ENCODE measurements at regions not wholly inside any gene's neighbourhood (a gene's known extent, or its start where the extent isn't known, plus 50 kb on each side); places are given as distances from the start of the nearest gene placed in this dataset.

- no peak for TF ChIP-seq CTCF (IDR thresholded peaks at IDR 0.05; ENCODE audit: control extremely low read depth, extremely low read depth)
- H3K9ac ChIP-seq (ENCODE audit: insufficient read depth in 1 of 2, low read length in 2 of 2), result no peak overlapping the region
- H3K36me3 ChIP-seq (ENCODE audit: control insufficient read depth in 4 of 4, insufficient read depth in 4 of 4, low read length in 4 of 4), result no peaks in the 10 kb centered on the region
- no peak overlapping the region for H3K4me3 ChIP-seq
- ATAC-seq (ENCODE audit: insufficient read depth, low FRiP score), result no peak
- H3K9me3 ChIP-seq (ENCODE audit: control insufficient read depth in 4 of 4, insufficient read depth in 3 of 4, low read length in 3 of 4), result peaks cover 0 to 2% (median 0%) of the 10 kb centered on the region in 4 donors
- peak in 2 of 3 donors; percentile 10 for DNase-seq
- no peaks in the 10 kb centered on the region for H3K27me3 ChIP-seq (ENCODE audit: control insufficient read depth in 3 of 3, insufficient read depth in 3 of 3, low read length in 2 of 3)
- no peak overlapping the region for H3K27ac ChIP-seq (ENCODE audit: low read depth in 1 of 2, low read length in 1 of 2)
- no peaks in the 10 kb centered on the region for H3K4me1 ChIP-seq (ENCODE audit: control insufficient read depth in 5 of 5, insufficient read depth in 5 of 5, low read length in 5 of 5)
- WGBS, 2 donors, result 70 to 74% methylated on average over 5 of the region's 5 CpGs
Observed at GRCh38 chr21:21973806-21974205, 975.6 kb downstream of the NCAM2 start.

GRCh38 chr21:21996891-21997290 lies 998.7 kb downstream of the NCAM2 start:
- no peak overlapping the region for H3K27ac ChIP-seq (ENCODE audit: low read depth in 1 of 2, low read length in 1 of 2)
- H3K9me3 ChIP-seq (ENCODE audit: control insufficient read depth in 4 of 4, insufficient read depth in 3 of 4, low read length in 3 of 4), result no peaks in the 10 kb centered on the region
- no peak for TF ChIP-seq CTCF (IDR thresholded peaks at IDR 0.05; ENCODE audit: control extremely low read depth, extremely low read depth)
- no peaks in the 10 kb centered on the region for H3K36me3 ChIP-seq (ENCODE audit: control insufficient read depth in 4 of 4, insufficient read depth in 4 of 4, low read length in 4 of 4)
- no peak overlapping the region for H3K9ac ChIP-seq (ENCODE audit: insufficient read depth in 1 of 2, low read length in 2 of 2)
- no peak for ATAC-seq (ENCODE audit: insufficient read depth, low FRiP score)
- H3K4me1 ChIP-seq (ENCODE audit: control insufficient read depth in 5 of 5, insufficient read depth in 5 of 5, low read length in 5 of 5), result no peaks in the 10 kb centered on the region
- no peak overlapping the region for H3K4me3 ChIP-seq
- H3K27me3 ChIP-seq (ENCODE audit: control insufficient read depth in 3 of 3, insufficient read depth in 3 of 3, low read length in 2 of 3), result no peaks in the 10 kb centered on the region
- DNase-seq, result no peak
- WGBS, 2 donors, result 86 to 87% methylated on average over 3 of the region's 3 CpGs

GRCh38 chr21:21997390-21998333 lies 999.5 kb downstream of the NCAM2 start:
- no peaks in the 10 kb centered on the region for H3K4me1 ChIP-seq (ENCODE audit: control insufficient read depth in 5 of 5, insufficient read depth in 5 of 5, low read length in 5 of 5)
- no peak for TF ChIP-seq CTCF (IDR thresholded peaks at IDR 0.05; ENCODE audit: control extremely low read depth, extremely low read depth)
- ATAC-seq (ENCODE audit: insufficient read depth, low FRiP score), result no peak
- H3K27me3 ChIP-seq (ENCODE audit: control insufficient read depth in 3 of 3, insufficient read depth in 3 of 3, low read length in 2 of 3), result no peaks in the 10 kb centered on the region
- no peak overlapping the region for H3K4me3 ChIP-seq
- no peaks in the 10 kb centered on the region for H3K36me3 ChIP-seq (ENCODE audit: control insufficient read depth in 4 of 4, insufficient read depth in 4 of 4, low read length in 4 of 4)
- no peak overlapping the region for H3K27ac ChIP-seq (ENCODE audit: low read depth in 1 of 2, low read length in 1 of 2)
- no peaks in the 10 kb centered on the region for H3K9me3 ChIP-seq (ENCODE audit: control insufficient read depth in 4 of 4, insufficient read depth in 3 of 4, low read length in 3 of 4)
- H3K9ac ChIP-seq (ENCODE audit: insufficient read depth in 1 of 2, low read length in 2 of 2), result no peak overlapping the region
- no peak for DNase-seq

All from lung (tissue), 11 donors.